ENCODE measurements at regions not wholly inside any gene's neighbourhood (a gene's known extent, or its start where the extent isn't known, plus 50 kb on each side); places are given as distances from the start of the nearest gene placed in this dataset.

GRCh38 chr18:54679318-54680149 lies 88.5 kb downstream of the DYNAP start:
- peak; percentile 37 for DNase-seq (ENCODE audit: low spot score)
- no peak for TF ChIP-seq CTCF (IDR thresholded peaks at IDR 0.05; ENCODE audit: borderline replicate concordance, control extremely low read depth, extremely low read depth, insufficient read depth, missing control alignments)
- in situ Hi-C loops (cut with MboI; ENCODE audit: low sequenced_read_pairs, unreplicated experiment), result loop anchor here (10.0 kb wide), 1 partner anchor 305 kb away; no protein-coding TSS in a partner anchor

- no peak for DNase-seq (ENCODE audit: low spot score)
- in situ Hi-C loops (cut with MboI; ENCODE audit: low sequenced_read_pairs, unreplicated experiment), result loop anchor here (10.0 kb wide), 1 partner anchor 300 kb away; no protein-coding TSS in a partner anchor
- no peak for TF ChIP-seq CTCF (IDR thresholded peaks at IDR 0.05; ENCODE audit: borderline replicate concordance, control extremely low read depth, extremely low read depth, insufficient read depth, missing control alignments)
Observed at GRCh38 chr18:54684784-54685183, 93.7 kb downstream of the DYNAP start.

- in situ Hi-C loops (cut with MboI; ENCODE audit: low sequenced_read_pairs, unreplicated experiment), result loop anchor here (10.0 kb wide), 1 partner anchor 295 kb away; no protein-coding TSS in a partner anchor
- no peak for TF ChIP-seq CTCF (IDR thresholded peaks at IDR 0.05; ENCODE audit: borderline replicate concordance, control extremely low read depth, extremely low read depth, insufficient read depth, missing control alignments)
- no peak for DNase-seq (ENCODE audit: low spot score)
Observed at GRCh38 chr18:54689319-54689718, 98.3 kb downstream of the DYNAP start.

GRCh38 chr18:54690198-54690597 lies 99.2 kb downstream of the DYNAP start:
- in situ Hi-C loops (cut with MboI; ENCODE audit: low sequenced_read_pairs, unreplicated experiment), result no loop called here
- TF ChIP-seq CTCF (IDR thresholded peaks at IDR 0.05; ENCODE audit: borderline replicate concordance, control extremely low read depth, extremely low read depth, insufficient read depth, missing control alignments), result no peak
- DNase-seq (ENCODE audit: low spot score), result no peak

- DNase-seq (ENCODE audit: low spot score), result no peak
- TF ChIP-seq CTCF (IDR thresholded peaks at IDR 0.05; ENCODE audit: borderline replicate concordance, control extremely low read depth, extremely low read depth, insufficient read depth, missing control alignments), result no peak
- in situ Hi-C loops (cut with MboI; ENCODE audit: low sequenced_read_pairs, unreplicated experiment), result no loop called here
Observed at GRCh38 chr18:54692463-54692862, 101.4 kb downstream of the DYNAP start.

GRCh38 chr18:54696616-54697293 lies 105.7 kb downstream of the DYNAP start:
- no peak for TF ChIP-seq CTCF (IDR thresholded peaks at IDR 0.05; ENCODE audit: borderline replicate concordance, control extremely low read depth, extremely low read depth, insufficient read depth, missing control alignments)
- in situ Hi-C loops (cut with MboI; ENCODE audit: low sequenced_read_pairs, unreplicated experiment), result no loop called here
- DNase-seq (ENCODE audit: low spot score), result no peak
